ENCODE measurements at regions not wholly inside any gene's neighbourhood (a gene's known extent, or its start where the extent isn't known, plus 50 kb on each side); places are given as distances from the start of the nearest gene placed in this dataset.
"Not testable (repeated sequence)": the region's sequence is repeated elsewhere in the genome, so short reads cannot be mapped to it uniquely, and the experiment has no call there.

DNA sequence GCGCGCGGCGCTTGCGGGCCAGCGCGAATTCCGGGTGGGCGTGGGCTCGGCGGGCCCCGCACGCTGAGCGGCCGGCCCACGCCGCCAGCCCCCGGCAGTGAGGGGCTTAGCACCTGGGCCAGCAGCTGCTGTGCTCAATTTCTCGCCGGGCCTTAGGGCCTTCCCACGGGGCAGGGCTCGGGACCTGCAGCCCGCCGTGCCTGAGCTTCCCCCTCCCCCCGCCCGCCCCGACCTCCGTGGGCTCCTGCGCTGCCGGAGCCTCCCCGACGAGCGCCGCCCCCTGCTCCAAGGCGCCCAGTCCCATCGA is 186.9 kb upstream of the NLRP1 start:
- TF ChIP-seq, protein P1, sequence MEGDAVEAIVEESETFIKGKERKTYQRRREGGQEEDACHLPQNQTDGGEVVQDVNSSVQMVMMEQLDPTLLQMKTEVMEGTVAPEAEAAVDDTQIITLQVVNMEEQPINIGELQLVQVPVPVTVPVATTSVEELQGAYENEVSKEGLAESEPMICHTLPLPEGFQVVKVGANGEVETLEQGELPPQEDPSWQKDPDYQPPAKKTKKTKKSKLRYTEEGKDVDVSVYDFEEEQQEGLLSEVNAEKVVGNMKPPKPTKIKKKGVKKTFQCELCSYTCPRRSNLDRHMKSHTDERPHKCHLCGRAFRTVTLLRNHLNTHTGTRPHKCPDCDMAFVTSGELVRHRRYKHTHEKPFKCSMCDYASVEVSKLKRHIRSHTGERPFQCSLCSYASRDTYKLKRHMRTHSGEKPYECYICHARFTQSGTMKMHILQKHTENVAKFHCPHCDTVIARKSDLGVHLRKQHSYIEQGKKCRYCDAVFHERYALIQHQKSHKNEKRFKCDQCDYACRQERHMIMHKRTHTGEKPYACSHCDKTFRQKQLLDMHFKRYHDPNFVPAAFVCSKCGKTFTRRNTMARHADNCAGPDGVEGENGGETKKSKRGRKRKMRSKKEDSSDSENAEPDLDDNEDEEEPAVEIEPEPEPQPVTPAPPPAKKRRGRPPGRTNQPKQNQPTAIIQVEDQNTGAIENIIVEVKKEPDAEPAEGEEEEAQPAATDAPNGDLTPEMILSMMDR (IDR thresholded peaks at IDR 0.05 in 8 of 11, conservative IDR thresholded peaks at IDR 0.05 in 3 of 11): not testable (repeated sequence)
- not testable (repeated sequence) for TF ChIP-seq POLR2AphosphoS5 (IDR thresholded peaks at IDR 0.05)

Data from spleen (tissue), 7 donors.